ENCODE measurements at regions not wholly inside any gene's neighbourhood (a gene's known extent, or its start where the extent isn't known, plus 50 kb on each side); places are given as distances from the start of the nearest gene placed in this dataset.

DNA sequence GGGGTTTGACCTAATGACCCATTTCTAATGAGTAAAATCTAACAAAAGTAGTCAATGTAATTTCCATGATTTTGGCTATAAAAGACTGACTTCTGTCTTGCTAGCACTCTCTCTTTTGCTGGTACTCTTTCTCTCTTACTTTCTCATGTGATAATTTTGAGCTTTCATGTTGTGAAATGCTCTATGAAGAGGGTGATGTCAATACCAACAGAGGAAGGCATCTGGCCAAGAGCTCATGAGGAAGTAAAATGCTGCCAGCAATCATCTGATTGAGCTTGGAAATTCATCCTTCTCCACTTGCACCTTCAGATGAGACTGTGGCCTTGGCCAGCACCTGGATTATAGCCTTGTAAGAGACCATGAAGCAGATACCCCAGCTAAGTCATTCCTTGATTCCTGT is 347.7 kb downstream of the HS3ST1 start:
- TF ChIP-seq CTCF (conservative IDR thresholded peaks at IDR 0.05): no peak
- no peak for TF ChIP-seq EZH2 (IDR thresholded peaks at IDR 0.05; ENCODE audit: low read depth)
